GM12878 (cell line): ENCODE measurements at regions not wholly inside any gene's neighbourhood (a gene's known extent, or its start where the extent isn't known, plus 50 kb on each side); places are given as distances from the start of the nearest gene placed in this dataset.

ENCODE experiments used
- ATAC-seq: fragments of 200-7000 bp; cut with Tn5 transposase; 3 replicates; pipeline ENCODE4 v1.9.1; 2020; ENCODE audit warnings: mild to moderate bottlenecking, moderate library complexity
- BruUV-seq: library from RNA; stranded (reverse); fragments of 400-500 nt; replicated peaks from 2 replicates; lab custom pipeline; 2021; lab: Mats Ljungman, UMichigan
- CTCF ChIA-PET: fragments of 300-600 bp; sonication (Branson Sonifier 250); formaldehyde crosslinking; extraction: SDS; loops from one replicate; lab custom pipeline; 2021; ENCODE audit warnings: inconsistent platforms; lab: Yijun Ruan, JAX
- POLR2A ChIA-PET: fragments of 350-600 bp; formaldehyde crosslinking; extraction: SDS; loops from one replicate; lab custom pipeline; 2021; ENCODE audit warnings: inconsistent platforms; lab: Charles Lee
- RAD21 ChIA-PET: fragments of 300-600 bp; sonication (Branson Sonifier 250); formaldehyde crosslinking; loops from one replicate; lab custom pipeline; 2023; ENCODE audit warnings: antibody characterized with exemption; ENCODE audit not compliant: unreplicated experiment; lab: Charles Lee
- SMC1A ChIA-PET: fragments of 300-600 bp; sonication (Branson Sonifier 250); formaldehyde crosslinking; loops from one replicate; lab custom pipeline; 2023; ENCODE audit not compliant: unreplicated experiment, uncharacterized antibody; lab: Charles Lee
- DNase-seq: peaks from one replicate; pipeline ENCODE4 v3.0.0-alpha.2; 2011; ENCODE audit warnings: low read depth, low spot score
- FAIRE-seq: peaks from 3 replicates; lab custom pipeline; 2011; peaks lifted over from hg19 to GRCh38; lab: Jason Lieb, UNC
- H2AFZ ChIP-seq: 2 replicates; pipeline ENCODE4 v1.6.0; 2011; ENCODE audit warnings: low read depth, low read length, control low read depth; ENCODE audit not compliant: control insufficient read depth
- H3K27ac ChIP-seq: 2 replicates; pipeline ENCODE4 v1.5.1; 2011; ENCODE audit warnings: control low read depth; ENCODE audit not compliant: control insufficient read depth, insufficient read depth
- H3K27me3 ChIP-seq, 2 experiments: replicated peaks in 1 of 2; 2 replicates each; pipeline versions ENCODE4 v1.6.0 to v1.6.1; 2011; ENCODE audit warnings: low read length in 1 of 2; ENCODE audit not compliant: control insufficient read depth in 2 of 2, insufficient read depth in 2 of 2
- H3K36me3 ChIP-seq, 2 experiments: 2 replicates each; pipeline ENCODE4 v1.5.1; 2011; ENCODE audit warnings: low read length in 1 of 2; ENCODE audit not compliant: control insufficient read depth in 2 of 2, insufficient read depth in 2 of 2
- H3K4me1 ChIP-seq: 2 replicates; pipeline ENCODE4 v1.6.1; 2011; ENCODE audit warnings: mild to moderate bottlenecking, low read length, moderate library complexity, mixed read lengths; ENCODE audit not compliant: control insufficient read depth, insufficient read depth
- H3K4me2 ChIP-seq: 2 replicates; pipeline ENCODE4 v1.6.0; 2011; ENCODE audit warnings: control low read depth; ENCODE audit not compliant: control insufficient read depth, insufficient read depth
- H3K4me3 ChIP-seq: fragments of 200-600 bp; sonication (generic); 2 replicates; pipeline ENCODE4 v1.5.1; 2016
- H3K79me2 ChIP-seq: 2 replicates; pipeline ENCODE4 v1.6.0; 2011; ENCODE audit warnings: low read length; ENCODE audit not compliant: control insufficient read depth, insufficient read depth
- H3K9ac ChIP-seq: 2 replicates; pipeline ENCODE4 v1.8.0; 2011; ENCODE audit warnings: low read length, control low read depth, mixed read lengths; ENCODE audit not compliant: control insufficient read depth, insufficient read depth
- H3K9me3 ChIP-seq: replicated peaks from 3 replicates; pipeline ENCODE4 v1.5.1; 2011; ENCODE audit warnings: mild to moderate bottlenecking, low read length; ENCODE audit not compliant: control insufficient read depth, insufficient read depth
- H4K20me1 ChIP-seq: 2 replicates; pipeline ENCODE4 v1.6.0; 2011; ENCODE audit not compliant: control insufficient read depth, insufficient read depth
- BACH1 ChIP-seq: fragments of 450-650 bp; IDR thresholded peaks from 2 replicates; pipeline ENCODE4 v1.6.1; 2017; ENCODE audit warnings: mild to moderate bottlenecking, borderline replicate concordance
- CEBPZ ChIP-seq: fragments of 150-350 bp; IDR thresholded peaks from 2 replicates; pipeline ENCODE4 v1.6.1; 2016; ENCODE audit warnings: low read depth, low read length
- EP300 ChIP-seq, 2 experiments: fragments of 150-350 bp in 1 of 2; IDR thresholded peaks; 2 replicates each; pipeline ENCODE4 v1.6.1; 2011 to 2012; ENCODE audit warnings: low read depth in 2 of 2, low read length in 2 of 2, borderline replicate concordance in 1 of 2, improper control_type of control experiment in 1 of 2, inconsistent platforms in 1 of 2; ENCODE audit not compliant: control insufficient read depth in 1 of 2
- ETV6 ChIP-seq, 2 experiments: fragments of 450-650 bp in 1 of 2; IDR thresholded peaks in 1 of 2; conservative IDR thresholded peaks in 1 of 2; 2 replicates each; pipeline ENCODE4 v1.6.1; 2014; ENCODE audit warnings: antibody characterized with exemption in 1 of 2, borderline replicate concordance in 1 of 2, low read depth in 1 of 2, mild to moderate bottlenecking in 1 of 2, moderate library complexity in 1 of 2
- HDAC6 ChIP-seq: fragments of 200-600 bp; sonication (generic); IDR thresholded peaks from one replicate; pipeline ENCODE4 v1.8.0; 2017; ENCODE audit warnings: antibody characterized with exemption; ENCODE audit not compliant: unreplicated experiment
- IKZF2 ChIP-seq, 2 experiments: fragments of 450-650 bp; IDR thresholded peaks; 2 replicates each; pipeline ENCODE4 v1.6.1; 2017; ENCODE audit warnings: mild to moderate bottlenecking in 2 of 2, moderate library complexity in 2 of 2
- MTA3 ChIP-seq: IDR thresholded peaks from 2 replicates; pipeline ENCODE4 v1.6.1; 2012; ENCODE audit warnings: low read length, inconsistent platforms, borderline replicate concordance
- MYB ChIP-seq: fragments of 150-350 bp; IDR thresholded peaks from 2 replicates; pipeline ENCODE4 v1.6.1; 2014; ENCODE audit warnings: mild to moderate bottlenecking, low read depth, low read length, borderline replicate concordance
- NR2C2 ChIP-seq: IDR thresholded peaks from 2 replicates; pipeline ENCODE4 v1.6.1; 2011; ENCODE audit warnings: borderline replicate concordance, low read depth; ENCODE audit not compliant: control insufficient read depth, insufficient read length
- NRF1 ChIP-seq: conservative IDR thresholded peaks from 2 replicates; pipeline ENCODE4 v1.6.1; 2011; ENCODE audit warnings: mild to moderate bottlenecking, low read depth, low read length, improper control_type of control experiment
- POU2F2 ChIP-seq: IDR thresholded peaks from 3 replicates; pipeline ENCODE4 v1.6.1; 2011; ENCODE audit warnings: low read depth, mild to moderate bottlenecking, low read length, borderline replicate concordance
- PRDM15 ChIP-seq: fragments of 450-650 bp; formaldehyde crosslinking; IDR thresholded peaks from 2 replicates; pipeline ENCODE4 v1.4.0; 2020; ENCODE audit warnings: mild to moderate bottlenecking, moderate library complexity
- SPI1 ChIP-seq: IDR thresholded peaks from 2 replicates; pipeline ENCODE4 v1.6.1; 2011; ENCODE audit warnings: low read depth, mild to moderate bottlenecking, low read length, moderate library complexity, borderline replicate concordance; ENCODE audit not compliant: insufficient read depth
- SUPT20H ChIP-seq: IDR thresholded peaks from 2 replicates; pipeline ENCODE4 v1.6.1; 2011; ENCODE audit warnings: low read depth, mild to moderate bottlenecking, low read length, moderate library complexity, borderline replicate concordance; ENCODE audit not compliant: control insufficient read depth
- SUZ12 ChIP-seq: fragments of 200-600 bp; sonication (generic); IDR thresholded peaks from one replicate; pipeline ENCODE4 v1.6.1; 2018; ENCODE audit warnings: antibody characterized with exemption, mild to moderate bottlenecking; ENCODE audit not compliant: unreplicated experiment
- USF1 ChIP-seq: IDR thresholded peaks from 2 replicates; pipeline ENCODE4 v1.6.1; 2011; ENCODE audit warnings: borderline replicate concordance, low read depth, mild to moderate bottlenecking, moderate library complexity, mixed read lengths, low read length; ENCODE audit not compliant: insufficient read depth; ENCODE audit errors: extremely low read length
- WGBS: methylation state at CpG from one replicate; pipeline ENCODE4 v1.1.6; 2016; ENCODE audit warnings: low lambda C conversion rate; ENCODE audit not compliant: insufficient replicate concordance, insufficient coverage; ENCODE audit errors: missing lambda C conversion rate; 5-methylcytosine and 5-hydroxymethylcytosine counted together
- in situ Hi-C: fragments of 300-500 bp; cut with MboI; formaldehyde crosslinking; loops from 9 replicates; pipeline ENCODE4 v1.14.3; 2018; ENCODE audit warnings: mixed read lengths
- intact Hi-C: fragments of 100-400 bp; cut with micrococcal nuclease; formaldehyde crosslinking; loops from one replicate; pipeline ENCODE4 v1.14.2; 2022; ENCODE audit not compliant: unreplicated experiment

GRCh38 chr1:229860926-229861325 lies 206.1 kb upstream of the GALNT2 start:
- ATAC-seq: no peak
- CTCF ChIA-PET: interaction anchor here (1.4 kb wide), 1 partner anchor 200 kb away, joined by 3 read pairs; no protein-coding TSS in a partner anchor
- in situ Hi-C loops (no loop called here), intact Hi-C loops (no loop called here)
- POLR2A ChIA-PET: no interaction called here
- H3K27me3 ChIP-seq: no peaks in the 10 kb centered on the region
- no peak overlapping the region; the same call in 1 of the 2 replicates for H3K4me2 ChIP-seq
- H3K79me2 ChIP-seq: no peaks in the 10 kb centered on the region
- BruUV-seq: no TSS peak
- H2AFZ ChIP-seq: no peak overlapping the region
- SMC1A ChIA-PET: no interaction called here
- no peaks in the 10 kb centered on the region for H3K36me3 ChIP-seq
- FAIRE-seq: no peak
- no peak overlapping the region for H3K4me3 ChIP-seq
- DNase-seq: no peak
- peaks cover 6% of the 10 kb centered on the region for H3K4me1 ChIP-seq
- no peaks in the 10 kb centered on the region for H4K20me1 ChIP-seq
- H3K27ac ChIP-seq: no peak overlapping the region
- H3K9ac ChIP-seq: no peak overlapping the region
- RAD21 ChIA-PET: no interaction called here
- no peaks in the 10 kb centered on the region for H3K9me3 ChIP-seq
- 63% methylated on average over 6 of the region's 6 CpGs for WGBS
- no peak for TF ChIP-seq HDAC6
- TF ChIP-seq MTA3: no peak
- TF ChIP-seq BACH1: no peak
- no peak for TF ChIP-seq POU2F2
- no peak for TF ChIP-seq CEBPZ
- no peak for TF ChIP-seq IKZF2 (IDR thresholded peaks at IDR 0.05)
- no peak for TF ChIP-seq NRF1
- TF ChIP-seq ETV6 (conservative IDR thresholded peaks at IDR 0.05 in 1 of 2, IDR thresholded peaks at IDR 0.05 in 1 of 2; ENCODE audit: borderline replicate concordance in 1 of 2, low read depth in 1 of 2): no peak
- no peak for TF ChIP-seq SPI1
- TF ChIP-seq SUPT20H: no peak
- no peak for TF ChIP-seq USF1
- TF ChIP-seq NR2C2: no peak
- no peak for TF ChIP-seq MYB
- no peak for TF ChIP-seq PRDM15 (CRISPR knock-in tag)
- no peak for TF ChIP-seq SUZ12
- no peak for TF ChIP-seq EP300 (IDR thresholded peaks at IDR 0.05; ENCODE audit: borderline replicate concordance in 1 of 2, control insufficient read depth in 1 of 2, low read depth in 2 of 2, low read length in 2 of 2)
